ENCODE measurements at regions not wholly inside any gene's neighbourhood (a gene's known extent, or its start where the extent isn't known, plus 50 kb on each side); places are given as distances from the start of the nearest gene placed in this dataset.

DNA sequence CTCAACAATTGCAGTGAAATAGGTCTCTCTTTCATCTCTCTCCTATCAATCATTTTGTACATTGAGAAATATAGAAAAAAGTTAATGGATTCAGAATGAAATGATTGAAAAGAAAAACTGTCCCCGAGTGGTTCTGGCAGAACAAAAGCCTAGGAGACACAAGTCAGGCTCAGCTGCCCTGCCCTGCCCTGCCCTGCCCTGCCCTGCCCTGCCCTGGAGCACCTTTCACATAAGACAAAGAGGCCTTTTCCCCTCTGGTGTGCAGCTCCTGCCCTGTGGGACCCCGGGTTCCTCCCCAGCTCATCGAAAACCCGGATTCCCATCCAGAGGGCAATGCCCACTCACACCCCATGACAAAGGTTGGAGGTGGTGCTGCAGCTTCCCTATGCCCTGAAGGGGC is 94.7 kb downstream of the TEX26 start:
- WGBS (ENCODE audit: low lambda C conversion rate), result 71% methylated on average over 3 of the region's 4 CpGs
- no peak overlapping the region for H3K27ac ChIP-seq (ENCODE audit: low read depth in 2 of 2, low read length in 1 of 2)
- H3K4me1 ChIP-seq (ENCODE audit: control insufficient read depth in 1 of 2, insufficient read depth in 2 of 2, low read depth in 1 of 2, low read length in 1 of 2), result peaks cover 4 to 12% of the 10 kb centered on the region in 2 experiments; a peak in 2 of 4 replicates
- no peaks in the 10 kb centered on the region for H3K9me2 ChIP-seq
- H3K9me3 ChIP-seq, result no peaks in the 10 kb centered on the region
- no peak overlapping the region for H3K9ac ChIP-seq
- TF ChIP-seq RCOR1 (IDR thresholded peaks at IDR 0.05; ENCODE audit: low read length) (no peak), TAF1 (IDR thresholded peaks at IDR 0.05; ENCODE audit: borderline replicate concordance, low read depth, low read length) (no peak), MEF2A (IDR thresholded peaks at IDR 0.05; ENCODE audit: borderline replicate concordance, low read depth) (no peak), EZH2phosphoT487 (IDR thresholded peaks at IDR 0.05; ENCODE audit: borderline replicate concordance, low read depth) (no peak), PBX3 (IDR thresholded peaks at IDR 0.05) (no peak), JUND (IDR thresholded peaks at IDR 0.05) (no peak), SMC3 (IDR thresholded peaks at IDR 0.05; ENCODE audit: low read depth, low read length) (no peak), TCF12 (IDR thresholded peaks at IDR 0.05) (no peak), YY1 (IDR thresholded peaks at IDR 0.05; ENCODE audit: low read depth) (no peak), NRF1 (IDR thresholded peaks at IDR 0.05; ENCODE audit: low read depth, low read length) (no peak), POLR2AphosphoS5 (IDR thresholded peaks at IDR 0.05; ENCODE audit: low read depth, low read length) (no peak), FOSL2 (IDR thresholded peaks at IDR 0.05; ENCODE audit: borderline replicate concordance, low read depth) (no peak), GABPA (IDR thresholded peaks at IDR 0.05; ENCODE audit: low read depth) (no peak), FOXJ3 (CRISPR knock-in tag; IDR thresholded peaks at IDR 0.05) (no peak), RXRA (IDR thresholded peaks at IDR 0.05; ENCODE audit: borderline replicate concordance, low read depth) (no peak), CTCF (IDR thresholded peaks at IDR 0.05) (no peak), NFIC (IDR thresholded peaks at IDR 0.05; ENCODE audit: borderline replicate concordance) (no peak)
- TF ChIP-seq, protein P1, sequence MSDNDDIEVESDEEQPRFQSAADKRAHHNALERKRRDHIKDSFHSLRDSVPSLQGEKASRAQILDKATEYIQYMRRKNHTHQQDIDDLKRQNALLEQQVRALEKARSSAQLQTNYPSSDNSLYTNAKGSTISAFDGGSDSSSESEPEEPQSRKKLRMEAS (IDR thresholded peaks at IDR 0.05; ENCODE audit: low read depth), result no peak
- TF ChIP-seq, protein P2, sequence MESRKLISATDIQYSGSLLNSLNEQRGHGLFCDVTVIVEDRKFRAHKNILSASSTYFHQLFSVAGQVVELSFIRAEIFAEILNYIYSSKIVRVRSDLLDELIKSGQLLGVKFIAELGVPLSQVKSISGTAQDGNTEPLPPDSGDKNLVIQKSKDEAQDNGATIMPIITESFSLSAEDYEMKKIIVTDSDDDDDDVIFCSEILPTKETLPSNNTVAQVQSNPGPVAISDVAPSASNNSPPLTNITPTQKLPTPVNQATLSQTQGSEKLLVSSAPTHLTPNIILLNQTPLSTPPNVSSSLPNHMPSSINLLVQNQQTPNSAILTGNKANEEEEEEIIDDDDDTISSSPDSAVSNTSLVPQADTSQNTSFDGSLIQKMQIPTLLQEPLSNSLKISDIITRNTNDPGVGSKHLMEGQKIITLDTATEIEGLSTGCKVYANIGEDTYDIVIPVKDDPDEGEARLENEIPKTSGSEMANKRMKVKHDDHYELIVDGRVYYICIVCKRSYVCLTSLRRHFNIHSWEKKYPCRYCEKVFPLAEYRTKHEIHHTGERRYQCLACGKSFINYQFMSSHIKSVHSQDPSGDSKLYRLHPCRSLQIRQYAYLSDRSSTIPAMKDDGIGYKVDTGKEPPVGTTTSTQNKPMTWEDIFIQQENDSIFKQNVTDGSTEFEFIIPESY (IDR thresholded peaks at IDR 0.05; ENCODE audit: borderline replicate concordance, low read depth), result no peak
- H3K4me2 ChIP-seq, result no peak overlapping the region
- no peaks in the 10 kb centered on the region for H3F3A ChIP-seq (replicated peaks; ENCODE audit: insufficient read depth)
- no peak overlapping the region for H3K4me3 ChIP-seq (ENCODE audit: low read depth in 2 of 2, low read length in 1 of 2)
- no peaks in the 10 kb centered on the region for H3K27me3 ChIP-seq (ENCODE audit: insufficient read depth)
- ChIA-PET POLR2A (no interaction called here), CTCF (interaction anchor here (0.9 to 1.7 kb wide), 3 partner anchors 14 to 17 kb away, joined by 3 to 6 read pairs (median 5); no protein-coding TSS in a partner anchor)
- no peaks in the 10 kb centered on the region for H4K20me1 ChIP-seq (ENCODE audit: insufficient read depth)
- H3K79me2 ChIP-seq (ENCODE audit: insufficient read depth), result no peaks in the 10 kb centered on the region
- no peak overlapping the region for H2AFZ ChIP-seq (ENCODE audit: low read depth)
- H3K36me3 ChIP-seq (replicated peaks in 1 of 2; ENCODE audit: control insufficient read depth in 1 of 2, insufficient read depth in 2 of 2, low read length in 1 of 2), result no peaks in the 10 kb centered on the region
- no peak for DNase-seq
